ENCODE measurements at regions not wholly inside any gene's neighbourhood (a gene's known extent, or its start where the extent isn't known, plus 50 kb on each side); places are given as distances from the start of the nearest gene placed in this dataset.

GRCh38 chr6:170186941-170187668 is 103.8 kb downstream of the DLL1 start:
- TF ChIP-seq POLR2A (IDR thresholded peaks at IDR 0.05; ENCODE audit: low read depth, low read length), result no peak
- no peak for TF ChIP-seq PAX5 (IDR thresholded peaks at IDR 0.05; ENCODE audit: insufficient read depth, low read length, severe bottlenecking)
- TF ChIP-seq SPI1 (IDR thresholded peaks at IDR 0.05; ENCODE audit: low read depth, low read length), result no peak
- no peak for TF ChIP-seq POU2F2 (IDR thresholded peaks at IDR 0.05; ENCODE audit: low read depth, low read length)
- no peak for DNase-seq (ENCODE audit: insufficient read length, low spot score)
- FAIRE-seq, result no peak

DNA sequence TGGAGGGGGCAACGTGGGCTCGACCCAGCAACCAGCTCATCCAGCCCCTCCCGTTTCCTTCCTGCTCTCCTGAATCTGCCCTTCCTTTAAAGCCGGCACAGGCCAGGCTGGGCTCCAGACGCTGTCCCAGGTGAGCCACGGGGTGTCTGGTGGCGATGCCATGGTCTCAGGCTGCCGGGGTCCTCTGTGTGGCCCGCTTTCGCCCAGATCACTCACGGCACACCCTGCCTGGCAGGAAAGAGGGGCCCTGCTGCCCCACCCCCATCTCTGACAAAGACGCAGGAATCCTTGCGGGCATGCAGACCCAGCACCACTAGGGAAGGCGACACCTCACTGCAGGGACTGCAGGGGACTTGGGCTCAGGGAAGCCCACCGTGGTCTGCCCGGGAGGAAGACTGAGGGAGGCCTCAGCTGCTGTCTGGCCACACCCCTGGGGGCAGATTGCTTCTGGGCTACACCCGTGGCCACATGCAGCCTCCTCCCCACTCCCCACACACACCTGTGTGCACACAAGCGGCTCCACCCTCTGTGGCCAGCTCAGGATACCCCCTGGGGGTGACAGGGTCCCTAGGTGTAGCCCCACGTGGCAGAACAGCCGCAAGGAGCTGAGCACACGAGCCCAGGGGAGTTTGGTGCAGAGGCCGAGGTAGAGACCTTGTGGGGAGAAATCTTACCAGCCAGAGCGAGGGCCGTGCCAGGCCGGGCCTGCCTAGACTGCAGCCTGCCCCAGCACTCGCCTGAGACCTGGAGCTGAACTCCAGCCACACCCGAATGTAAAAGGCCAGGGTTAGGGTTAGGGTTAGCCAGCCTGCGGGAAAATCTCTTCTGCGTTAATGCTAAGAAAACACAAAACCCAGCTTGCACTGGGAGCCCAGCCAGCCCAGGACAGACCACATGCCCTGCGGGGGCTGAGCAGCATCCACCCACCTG is 104.6 kb downstream of the DLL1 start:
- FAIRE-seq (no peak), DNase-seq (ENCODE audit: insufficient read length, low spot score) (no peak)
- no peak for TF ChIP-seq SPI1 (IDR thresholded peaks at IDR 0.05; ENCODE audit: low read depth, low read length)
- TF ChIP-seq POLR2AphosphoS5 (IDR thresholded peaks at IDR 0.05; ENCODE audit: low read depth, low read length), result no peak
- TF ChIP-seq POLR2A (IDR thresholded peaks at IDR 0.05; ENCODE audit: low read depth, low read length), result no peak
- TF ChIP-seq POU2F2 (IDR thresholded peaks at IDR 0.05; ENCODE audit: low read depth, low read length), result no peak
- no peak for TF ChIP-seq PAX5 (IDR thresholded peaks at IDR 0.05; ENCODE audit: insufficient read depth, low read length, severe bottlenecking)
- TF ChIP-seq TAF1 (IDR thresholded peaks at IDR 0.05; ENCODE audit: low read depth, low read length), result no peak

DNA sequence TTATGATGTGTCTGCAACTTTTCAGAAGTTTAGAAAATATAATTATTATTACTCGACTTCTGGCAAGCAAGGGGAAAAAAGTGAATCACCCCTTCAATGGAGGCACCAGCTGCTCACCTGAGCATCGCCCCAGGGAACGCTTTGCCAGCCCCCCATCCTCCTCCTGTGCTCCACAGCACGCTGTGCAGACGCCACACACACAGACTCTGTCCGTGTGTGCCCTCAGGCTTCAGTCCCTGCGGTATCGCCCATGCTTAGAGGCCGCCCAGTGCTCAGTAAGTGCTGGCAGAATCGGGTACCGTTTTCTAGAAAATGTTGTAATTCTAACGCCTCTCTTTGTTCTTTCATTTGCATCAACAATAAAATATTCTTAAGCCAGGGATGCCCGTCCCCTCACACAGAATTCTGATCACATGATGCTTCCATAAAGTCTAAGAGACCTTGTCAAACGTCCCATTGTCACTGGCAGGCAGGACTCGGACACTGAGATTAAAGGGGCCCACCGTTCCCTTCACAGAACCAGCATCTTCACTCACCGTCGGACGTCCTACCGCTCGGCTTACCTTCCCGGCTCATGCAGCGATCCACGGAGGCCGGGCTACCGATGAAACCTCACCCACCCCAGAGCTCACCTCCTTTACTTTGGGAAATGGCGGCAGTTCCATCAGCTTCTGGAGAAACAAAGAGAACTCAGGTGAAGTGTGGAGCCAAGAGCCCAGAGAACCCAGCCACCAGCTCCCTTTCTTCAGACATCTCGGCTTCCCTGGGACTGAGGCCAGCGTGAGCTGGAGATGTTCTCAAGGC is 105.5 kb downstream of the DLL1 start:
- DNase-seq (ENCODE audit: insufficient read length, low spot score) (no peak), FAIRE-seq (no peak)
- TF ChIP-seq POU2F2 (IDR thresholded peaks at IDR 0.05; ENCODE audit: low read depth, low read length) (no peak), PAX5 (IDR thresholded peaks at IDR 0.05; ENCODE audit: insufficient read depth, low read length, severe bottlenecking) (no peak), SPI1 (IDR thresholded peaks at IDR 0.05; ENCODE audit: low read depth, low read length) (no peak), TAF1 (IDR thresholded peaks at IDR 0.05; ENCODE audit: low read depth, low read length) (no peak), POLR2AphosphoS5 (IDR thresholded peaks at IDR 0.05; ENCODE audit: low read depth, low read length) (no peak), POLR2A (IDR thresholded peaks at IDR 0.05; ENCODE audit: low read depth, low read length) (no peak)

DNA sequence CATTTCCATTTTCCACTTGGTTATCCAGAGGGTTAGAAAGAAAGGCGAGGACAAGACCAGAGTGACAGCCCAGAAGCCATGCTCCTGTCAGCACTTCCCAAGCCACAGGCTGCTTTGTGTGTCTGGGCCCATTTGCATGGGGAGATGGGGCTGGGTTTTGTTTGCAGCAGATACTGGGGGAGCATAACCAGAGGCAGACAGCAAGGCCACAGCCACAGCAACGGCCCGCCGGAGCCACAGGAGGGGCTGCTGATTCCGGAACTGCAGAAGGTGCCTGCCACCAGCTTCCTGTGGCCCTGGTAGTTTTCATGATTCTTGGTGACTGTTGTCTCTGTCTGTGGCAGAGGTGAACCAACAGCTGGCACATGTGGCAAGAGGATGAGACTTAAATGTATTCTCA is 106.6 kb downstream of the DLL1 start:
- FAIRE-seq (no peak), DNase-seq (ENCODE audit: insufficient read length, low spot score) (no peak)
- TF ChIP-seq POU2F2 (IDR thresholded peaks at IDR 0.05; ENCODE audit: low read depth, low read length) (no peak), POLR2A (IDR thresholded peaks at IDR 0.05; ENCODE audit: low read depth, low read length) (no peak), POLR2AphosphoS5 (IDR thresholded peaks at IDR 0.05; ENCODE audit: low read depth, low read length) (no peak), SPI1 (IDR thresholded peaks at IDR 0.05; ENCODE audit: low read depth, low read length) (no peak), PAX5 (IDR thresholded peaks at IDR 0.05; ENCODE audit: insufficient read depth, low read length, severe bottlenecking) (no peak), TAF1 (IDR thresholded peaks at IDR 0.05; ENCODE audit: low read depth, low read length) (no peak)

DNA sequence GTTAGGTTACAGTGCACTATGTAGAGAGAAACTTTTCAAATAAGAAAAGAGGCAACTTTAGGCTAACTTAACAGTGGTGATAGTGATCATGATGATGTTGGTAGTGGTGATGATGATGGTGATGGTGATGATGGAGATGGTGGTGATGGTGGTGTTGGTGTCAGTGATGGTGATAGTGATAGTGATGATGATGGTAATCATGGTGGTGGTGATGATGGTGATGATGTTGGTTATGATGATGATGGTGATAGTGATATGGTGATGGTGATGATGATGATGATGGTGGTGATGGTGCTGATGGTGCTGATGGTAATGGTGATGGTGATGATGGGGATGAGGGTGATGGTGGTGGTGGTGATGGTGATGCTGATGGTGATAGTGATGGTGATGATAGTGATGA is 107.4 kb downstream of the DLL1 start:
- no peak for TF ChIP-seq POLR2AphosphoS5 (IDR thresholded peaks at IDR 0.05; ENCODE audit: low read depth, low read length)
- no peak for TF ChIP-seq PAX5 (IDR thresholded peaks at IDR 0.05; ENCODE audit: insufficient read depth, low read length, severe bottlenecking)
- TF ChIP-seq POU2F2 (IDR thresholded peaks at IDR 0.05; ENCODE audit: low read depth, low read length), result no peak
- TF ChIP-seq SPI1 (IDR thresholded peaks at IDR 0.05; ENCODE audit: low read depth, low read length), result no peak
- no peak for TF ChIP-seq POLR2A (IDR thresholded peaks at IDR 0.05; ENCODE audit: low read depth, low read length)
- no peak for TF ChIP-seq TAF1 (IDR thresholded peaks at IDR 0.05; ENCODE audit: low read depth, low read length)
- DNase-seq (ENCODE audit: insufficient read length, low spot score), result no peak
- FAIRE-seq, result peak; percentile 69

DNA sequence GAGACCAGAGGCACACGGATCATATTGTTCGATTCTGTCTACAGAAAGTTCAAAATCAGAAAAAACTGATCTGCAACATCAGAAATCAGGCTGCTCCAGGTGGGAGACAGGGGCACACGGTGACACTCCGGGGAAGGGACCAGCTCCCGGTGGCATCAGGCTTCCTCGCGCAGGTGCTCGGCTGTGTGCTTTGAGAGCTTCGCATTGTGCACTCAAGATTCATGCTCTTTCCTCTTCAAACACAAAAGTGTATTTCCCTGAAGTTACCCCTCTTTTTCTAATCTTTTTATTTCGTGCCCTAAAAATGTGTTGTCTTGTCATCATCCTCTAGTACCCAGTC is 108.1 kb downstream of the DLL1 start:
- DNase-seq (ENCODE audit: insufficient read length, low spot score) (no peak), FAIRE-seq (no peak)
- TF ChIP-seq POLR2AphosphoS5 (IDR thresholded peaks at IDR 0.05; ENCODE audit: low read depth, low read length) (no peak), POU2F2 (IDR thresholded peaks at IDR 0.05; ENCODE audit: low read depth, low read length) (no peak), TAF1 (IDR thresholded peaks at IDR 0.05; ENCODE audit: low read depth, low read length) (no peak), SPI1 (IDR thresholded peaks at IDR 0.05; ENCODE audit: low read depth, low read length) (no peak), POLR2A (IDR thresholded peaks at IDR 0.05; ENCODE audit: low read depth, low read length) (no peak), PAX5 (IDR thresholded peaks at IDR 0.05; ENCODE audit: insufficient read depth, low read length, severe bottlenecking) (no peak)

DNA sequence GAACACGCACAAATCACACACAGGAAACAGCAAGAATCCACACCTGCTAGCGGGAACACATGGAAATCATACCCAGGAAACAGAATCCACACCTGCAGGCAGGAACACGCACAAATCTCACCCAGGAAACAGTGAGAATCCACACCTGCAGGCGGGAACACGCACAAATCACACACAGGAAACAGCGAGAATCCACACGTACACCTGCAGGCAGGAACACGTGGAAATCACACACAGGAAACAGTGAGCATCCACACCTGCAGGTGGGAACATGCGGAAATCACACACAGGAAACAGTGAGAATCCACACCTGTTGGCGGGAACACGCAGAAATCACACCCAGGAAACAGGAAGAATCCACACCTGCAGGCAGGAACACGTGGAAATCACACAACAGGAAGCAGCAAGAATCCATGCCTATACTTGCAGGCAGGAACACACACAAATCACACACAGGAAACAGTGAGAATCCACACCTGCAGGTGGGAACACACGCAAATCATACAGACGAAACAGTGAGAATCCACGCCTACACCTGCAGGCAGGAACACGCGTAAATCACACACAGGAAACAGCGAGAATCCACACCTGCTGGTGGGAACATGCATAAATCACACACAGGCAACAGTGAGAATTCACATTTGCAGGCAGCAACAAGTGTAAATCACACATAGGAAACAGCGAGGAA is 108.6 kb downstream of the DLL1 start:
- FAIRE-seq (no peak), DNase-seq (ENCODE audit: insufficient read length, low spot score) (no peak)
- no peak for TF ChIP-seq POLR2A (IDR thresholded peaks at IDR 0.05; ENCODE audit: low read depth, low read length)
- TF ChIP-seq PAX5 (IDR thresholded peaks at IDR 0.05; ENCODE audit: insufficient read depth, low read length, severe bottlenecking), result no peak
- TF ChIP-seq POU2F2 (IDR thresholded peaks at IDR 0.05; ENCODE audit: low read depth, low read length), result no peak
- TF ChIP-seq SPI1 (IDR thresholded peaks at IDR 0.05; ENCODE audit: low read depth, low read length), result no peak
- TF ChIP-seq TAF1 (IDR thresholded peaks at IDR 0.05; ENCODE audit: low read depth, low read length), result no peak
- no peak for TF ChIP-seq POLR2AphosphoS5 (IDR thresholded peaks at IDR 0.05; ENCODE audit: low read depth, low read length)

GRCh38 chr6:170181338-170181690 is 109.6 kb downstream of the DLL1 start:
- TF ChIP-seq PAX5 (IDR thresholded peaks at IDR 0.05; ENCODE audit: insufficient read depth, low read length, severe bottlenecking), result no peak
- TF ChIP-seq POLR2AphosphoS5 (IDR thresholded peaks at IDR 0.05; ENCODE audit: low read depth, low read length), result no peak
- no peak for TF ChIP-seq POLR2A (IDR thresholded peaks at IDR 0.05; ENCODE audit: low read depth, low read length)
- no peak for TF ChIP-seq TAF1 (IDR thresholded peaks at IDR 0.05; ENCODE audit: low read depth, low read length)
- TF ChIP-seq SPI1 (IDR thresholded peaks at IDR 0.05; ENCODE audit: low read depth, low read length), result no peak
- TF ChIP-seq POU2F2 (IDR thresholded peaks at IDR 0.05; ENCODE audit: low read depth, low read length), result no peak
- FAIRE-seq, result no peak
- DNase-seq (ENCODE audit: insufficient read length, low spot score), result no peak
